Coronary artery (tissue), 2 donors: ENCODE measurements at regions not wholly inside any gene's neighbourhood (a gene's known extent, or its start where the extent isn't known, plus 50 kb on each side); places are given as distances from the start of the nearest gene placed in this dataset.

ENCODE experiments used
- DNase-seq: peaks from one replicate; pipeline ENCODE4 v3.0.0-alpha.2; 2017; ENCODE audit warnings: low spot score
- H3K27ac ChIP-seq, 2 donors: fragments of 200-600 bp; sonication (generic); one replicate each; pipeline ENCODE4 v1.5.1; 2016 to 2019
- H3K4me3 ChIP-seq: fragments of 200-600 bp; sonication (generic); 2 replicates; pipeline ENCODE4 v1.5.1; 2016; ENCODE audit warnings: mild to moderate bottlenecking, moderate library complexity
- CTCF ChIP-seq: fragments of 200-600 bp; sonication (generic); IDR thresholded peaks from one replicate; pipeline ENCODE4 v1.5.1; 2019; ENCODE audit warnings: antibody characterized with exemption

GRCh38 chr9:16043756-16044578, 491.1 kb downstream of the CCDC171 start:
- no peak for TF ChIP-seq CTCF

GRCh38 chr9:16044579-16044881, 491.7 kb downstream of the CCDC171 start:
- no peak for TF ChIP-seq CTCF
- no peak overlapping the region for H3K27ac ChIP-seq
- DNase-seq = no peak
- H3K4me3 ChIP-seq = no peak overlapping the region

More at GRCh38 chr9:16043756-16044578, 491.1 kb downstream of the CCDC171 start:
- H3K27ac ChIP-seq = no peak overlapping the region
- H3K4me3 ChIP-seq = no peak overlapping the region
- no peak for DNase-seq

- Histone ChIP-seq H3K27ac (no peak overlapping the region), H3K4me3 (no peak overlapping the region)
- no peak for DNase-seq
- TF ChIP-seq CTCF = no peak
Observed at GRCh38 chr9:16045651-16046280, 492.9 kb downstream of the CCDC171 start.

- Histone ChIP-seq H3K4me3 (no peak overlapping the region), H3K27ac (no peak overlapping the region)
- no peak for DNase-seq
- TF ChIP-seq CTCF = no peak
Observed at GRCh38 chr9:16046713-16047112, 493.9 kb downstream of the CCDC171 start.

- peak; percentile 24 for DNase-seq
- Histone ChIP-seq H3K27ac (no peak overlapping the region), H3K4me3 (no peak overlapping the region)
- TF ChIP-seq CTCF = no peak
Observed at GRCh38 chr9:16048129-16048528, 495.3 kb downstream of the CCDC171 start.

GRCh38 chr9:16052146-16052545, 499.3 kb downstream of the CCDC171 start:
- H3K4me3 ChIP-seq = no peak overlapping the region
- no peak for DNase-seq

More at GRCh38 chr9:16052146-16052545, 499.3 kb downstream of the CCDC171 start:
- no peak for TF ChIP-seq CTCF
- no peak overlapping the region for H3K27ac ChIP-seq
